T-cell (primary cell): ENCODE measurements at regions not wholly inside any gene's neighbourhood (a gene's known extent, or its start where the extent isn't known, plus 50 kb on each side); places are given as distances from the start of the nearest gene placed in this dataset.

ENCODE experiments used
- ATAC-seq, 4 experiments: fragments of 200-7000 bp in 3 of 4; fragments of 150-1000 bp in 1 of 4; cut with Tn5 transposase; replicated peaks in 1 of 4; 1 replicate in 3 of 4; 2 replicates in 1 of 4; pipeline ENCODE4 v1.10.0; 2021; ENCODE audit warnings: moderate library complexity in 3 of 4, mild to moderate bottlenecking in 2 of 4, moderate number of reproducible peaks in 1 of 4
- CTCF ChIA-PET, 2 donors: fragments of 300-600 bp; sonication (Branson Sonifier 250); formaldehyde crosslinking; loops; one replicate each; lab custom pipeline; 2022; ENCODE audit warnings: antibody characterized with exemption in 2 of 2; lab: Charles Lee
- POLR2A ChIA-PET, 2 donors: fragments of 300-600 bp; sonication (Branson Sonifier 250); formaldehyde crosslinking; loops; one replicate each; lab custom pipeline; 2022; ENCODE audit warnings: antibody characterized with exemption in 2 of 2; lab: Charles Lee
- DNase-seq, 35 experiments: peaks; one replicate each; pipeline versions ENCODE4 v3.0.0 to v3.0.0-alpha.2; 2013 to 2023
- H3K27ac ChIP-seq: one replicate; pipeline ENCODE4 v1.5.1; 2013; ENCODE audit warnings: low read length
- H3K27me3 ChIP-seq, 2 experiments: replicated peaks in 1 of 2; 1 replicate in 1 of 2; 2 replicates in 1 of 2; pipeline versions ENCODE4 v1.6.1 to v1.7.0; 2013; ENCODE audit warnings: low read length in 1 of 2, mixed read lengths in 1 of 2; ENCODE audit not compliant: control insufficient read depth in 2 of 2, insufficient read depth in 2 of 2; ENCODE audit errors: extremely low read depth in 1 of 2
- H3K36me3 ChIP-seq, 2 donors: 1 replicate in 1 of 2; 2 replicates in 1 of 2; pipeline versions ENCODE4 v1.6.1 to v1.7.0; 2013; ENCODE audit warnings: low read length in 1 of 2; ENCODE audit not compliant: control insufficient read depth in 2 of 2, insufficient read depth in 1 of 2; ENCODE audit errors: extremely low read depth in 1 of 2
- H3K4me1 ChIP-seq, 2 experiments: 1 replicate in 1 of 2; 2 replicates in 1 of 2; pipeline versions ENCODE4 v1.6.1 to v1.7.0; 2013; ENCODE audit warnings: low read length in 2 of 2, mixed read lengths in 1 of 2; ENCODE audit not compliant: insufficient read depth in 2 of 2, control insufficient read depth in 1 of 2; ENCODE audit errors: extremely low read depth in 1 of 2
- H3K4me3 ChIP-seq, 2 donors: 1 replicate in 1 of 2; 2 replicates in 1 of 2; pipeline versions ENCODE4 v1.5.1 to v1.7.0; 2013; ENCODE audit warnings: mild to moderate bottlenecking in 2 of 2, low read length in 1 of 2, moderate library complexity in 1 of 2; ENCODE audit not compliant: control insufficient read depth in 1 of 2; ENCODE audit errors: extremely low read depth in 1 of 2
- H3K9me3 ChIP-seq: 2 replicates; pipeline ENCODE4 v1.7.0; 2013
- H3K27ac Mint-ChIP-seq, 2 donors: one replicate each; pipeline ENCODE4 v1.8.0; 2020 to 2021; ENCODE audit warnings: mild to moderate bottlenecking in 2 of 2, mixed read lengths in 2 of 2
- H3K27me3 Mint-ChIP-seq, 2 donors: one replicate each; pipeline ENCODE4 v1.8.0; 2021 to 2022; ENCODE audit warnings: mixed read lengths in 2 of 2
- H3K36me3 Mint-ChIP-seq: one replicate; pipeline ENCODE4 v1.8.0; 2021; ENCODE audit warnings: mixed read lengths
- H3K4me1 Mint-ChIP-seq, 3 donors: one replicate each; pipeline ENCODE4 v1.8.0; 2020 to 2022; ENCODE audit warnings: mixed read lengths in 3 of 3, mild to moderate bottlenecking in 1 of 3
- H3K4me3 Mint-ChIP-seq, 3 donors: one replicate each; pipeline ENCODE4 v1.8.0; 2020 to 2022; ENCODE audit warnings: mild to moderate bottlenecking in 3 of 3, mixed read lengths in 3 of 3, moderate library complexity in 3 of 3
- H3K9me3 Mint-ChIP-seq, 3 donors: one replicate each; pipeline ENCODE4 v1.8.0; 2020 to 2022; ENCODE audit warnings: mixed read lengths in 3 of 3
- WGBS: methylation state at CpG from one replicate; pipeline ENCODE4 v1.1.5; 2013; ENCODE audit warnings: missing lambda C conversion rate; ENCODE audit not compliant: insufficient coverage; 5-methylcytosine and 5-hydroxymethylcytosine counted together

DNA sequence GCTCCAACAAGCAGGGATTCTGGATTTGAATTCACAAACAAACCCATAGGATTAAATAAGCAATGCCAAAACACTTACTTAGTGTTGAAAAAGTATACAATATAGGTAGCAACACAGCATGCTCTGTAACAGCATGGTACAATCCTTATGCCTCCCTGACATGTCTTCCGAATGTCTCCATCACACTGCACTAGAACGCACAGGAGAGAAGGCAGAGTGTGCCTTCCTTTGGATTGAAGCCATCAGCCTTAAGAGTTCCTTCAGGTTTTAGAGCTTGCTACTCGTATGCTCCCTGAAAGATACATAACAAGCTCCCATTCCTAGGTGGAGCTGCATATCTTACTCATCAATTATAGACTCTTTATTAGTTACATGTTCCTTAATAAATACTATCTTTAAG is 1573.9 kb upstream of the PRR20A start:
- WGBS: 87% methylated on average over 3 of the region's 3 CpGs
- ATAC-seq: no peak

DNA sequence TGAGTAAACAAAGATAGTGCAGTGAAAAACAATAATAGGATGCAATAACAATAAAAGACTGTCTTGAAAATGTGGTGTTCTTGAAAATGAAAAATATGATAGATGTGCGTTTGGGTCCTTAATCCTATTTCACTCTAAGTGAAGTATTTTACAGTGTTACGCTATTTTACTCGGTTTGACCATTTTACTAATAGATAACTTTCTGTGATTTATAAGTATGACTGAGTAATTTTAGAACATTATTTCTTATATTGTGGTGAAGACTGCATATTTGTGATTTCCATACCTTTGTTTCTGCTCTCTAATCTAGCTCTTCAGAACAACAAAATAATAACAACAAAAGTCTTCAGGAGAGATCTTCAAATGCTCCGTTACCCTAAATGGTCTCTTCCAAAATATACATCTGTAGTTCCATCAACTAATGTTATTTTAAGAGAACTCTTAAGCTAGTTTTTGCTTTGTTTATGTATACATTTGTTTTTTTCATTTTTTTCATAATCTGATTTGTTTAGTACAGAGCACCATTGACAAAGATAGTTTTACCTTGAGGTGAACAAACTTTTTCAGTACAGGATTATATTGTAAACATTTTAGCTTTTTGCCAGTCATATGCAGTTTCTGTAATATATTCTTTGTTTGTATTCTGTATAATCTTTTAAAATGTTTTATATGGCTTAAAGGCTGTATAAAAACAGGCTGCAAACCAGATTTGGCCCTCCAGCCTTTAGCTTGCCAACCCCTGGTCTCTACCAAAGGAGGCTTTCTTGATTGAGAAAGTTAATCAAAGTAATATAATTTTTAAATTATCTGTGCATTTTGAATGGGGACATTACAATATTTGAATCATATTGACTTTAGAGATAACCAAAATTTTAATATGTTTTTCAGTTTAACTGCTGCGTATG is 1572.7 kb upstream of the PRR20A start:
- no peaks in the 10 kb centered on the region for H3K36me3 Mint-ChIP-seq
- peaks cover 0 to 14% (median 8%) of the 10 kb centered on the region in 3 donors for H3K9me3 Mint-ChIP-seq
- no peaks in the 10 kb centered on the region for H3K36me3 ChIP-seq
- H3K9me3 ChIP-seq: no peaks in the 10 kb centered on the region
- ATAC-seq (no peak), DNase-seq (no peak)
- POLR2A ChIA-PET: no interaction called here
- no CpG with 5 or more reads among the region's 5 CpGs for WGBS
- H3K4me3 Mint-ChIP-seq: no peak overlapping the region
- no peak overlapping the region for H3K4me3 ChIP-seq
- no peaks in the 10 kb centered on the region for H3K27me3 Mint-ChIP-seq
- no peaks in the 10 kb centered on the region for H3K27me3 ChIP-seq
- no peaks in the 10 kb centered on the region for H3K4me1 Mint-ChIP-seq
- CTCF ChIA-PET: no interaction called here
- H3K27ac Mint-ChIP-seq: no peak overlapping the region
- no peak overlapping the region for H3K27ac ChIP-seq
- no peaks in the 10 kb centered on the region for H3K4me1 ChIP-seq

More for the DNA sequence above, 1573.9 kb upstream of the PRR20A start:
- Mint-ChIP-seq H3K9me3 (peaks cover 0 to 10% (median 6%) of the 10 kb centered on the region in 3 donors), H3K27me3 (no peaks in the 10 kb centered on the region), H3K27ac (no peak overlapping the region), H3K36me3 (no peaks in the 10 kb centered on the region), H3K4me1 (no peaks in the 10 kb centered on the region), H3K4me3 (no peak overlapping the region)
- Histone ChIP-seq H3K4me1 (no peaks in the 10 kb centered on the region), H3K4me3 (no peak overlapping the region), H3K27ac (no peak overlapping the region), H3K36me3 (no peaks in the 10 kb centered on the region), H3K9me3 (no peaks in the 10 kb centered on the region), H3K27me3 (no peaks in the 10 kb centered on the region)
- DNase-seq: no peak
- ChIA-PET CTCF (interaction anchor here in 1 of 2 donors (0.7 kb wide), 1 partner anchor 1032 kb away, joined by 3 read pairs; no protein-coding TSS in a partner anchor), POLR2A (no interaction called here)

DNA sequence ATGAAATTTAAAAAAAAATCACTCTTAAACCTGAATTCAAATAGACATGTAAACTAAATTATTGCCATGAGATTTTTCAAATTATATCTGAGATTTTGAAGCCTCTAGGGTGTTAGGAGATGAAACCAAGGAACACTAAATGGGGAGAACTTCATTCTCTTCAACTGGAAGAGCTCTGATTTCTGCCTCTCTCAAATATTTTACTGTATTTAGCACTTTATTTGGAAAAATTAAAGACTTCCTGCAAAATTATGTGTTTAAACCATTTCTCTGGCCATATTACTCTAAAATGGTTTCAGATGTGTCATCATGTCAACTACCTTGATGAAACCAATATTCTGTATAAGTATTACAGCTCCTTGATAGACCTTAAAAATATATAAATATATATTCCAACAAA is 1571.6 kb upstream of the PRR20A start:
- H3K9me3 ChIP-seq: no peaks in the 10 kb centered on the region
- no peak overlapping the region for H3K27ac Mint-ChIP-seq
- H3K9me3 Mint-ChIP-seq: peaks cover 0 to 14% (median 8%) of the 10 kb centered on the region in 3 donors
- no peak overlapping the region for H3K4me3 ChIP-seq
- H3K27me3 ChIP-seq: no peaks in the 10 kb centered on the region
- POLR2A ChIA-PET: no interaction called here
- ATAC-seq: no peak
- H3K36me3 Mint-ChIP-seq: no peaks in the 10 kb centered on the region
- DNase-seq: no peak
- no peaks in the 10 kb centered on the region for H3K4me1 Mint-ChIP-seq
- H3K4me3 Mint-ChIP-seq: no peak overlapping the region
- no peaks in the 10 kb centered on the region for H3K4me1 ChIP-seq
- H3K27me3 Mint-ChIP-seq: no peaks in the 10 kb centered on the region
- H3K27ac ChIP-seq: no peak overlapping the region
- H3K36me3 ChIP-seq: no peaks in the 10 kb centered on the region
- CTCF ChIA-PET: no interaction called here

DNA sequence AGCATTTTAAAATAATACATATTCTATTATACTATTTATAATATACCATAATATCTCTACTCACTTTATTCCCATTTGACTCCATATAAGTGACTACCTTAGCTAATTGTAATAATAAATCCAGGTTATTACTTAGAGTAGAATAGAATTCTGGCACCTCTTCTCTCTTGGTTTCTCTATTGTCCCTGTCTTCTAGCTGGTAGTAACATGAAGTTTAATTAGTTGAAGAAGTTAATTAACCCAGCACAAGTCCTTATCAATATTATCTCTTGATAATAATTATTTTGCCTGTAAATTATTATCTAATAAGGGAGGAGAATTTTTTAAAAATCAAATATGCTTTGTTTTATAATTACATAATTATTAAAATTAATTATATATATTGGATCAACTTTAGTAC is 1571.2 kb upstream of the PRR20A start:
- H3K4me1 Mint-ChIP-seq: no peaks in the 10 kb centered on the region
- no peaks in the 10 kb centered on the region for H3K36me3 ChIP-seq
- no peaks in the 10 kb centered on the region for H3K4me1 ChIP-seq
- no peak overlapping the region for H3K27ac Mint-ChIP-seq
- ATAC-seq: no peak
- no peak overlapping the region for H3K27ac ChIP-seq
- CTCF ChIA-PET: no interaction called here
- H3K9me3 Mint-ChIP-seq: peaks cover 3 to 11% (median 8%) of the 10 kb centered on the region in 3 donors
- no peaks in the 10 kb centered on the region for H3K27me3 ChIP-seq
- POLR2A ChIA-PET: no interaction called here
- H3K4me3 Mint-ChIP-seq: no peak overlapping the region
- no peaks in the 10 kb centered on the region for H3K9me3 ChIP-seq
- no peaks in the 10 kb centered on the region for H3K27me3 Mint-ChIP-seq
- no peaks in the 10 kb centered on the region for H3K36me3 Mint-ChIP-seq
- H3K4me3 ChIP-seq: no peak overlapping the region
- no peak for DNase-seq

DNA sequence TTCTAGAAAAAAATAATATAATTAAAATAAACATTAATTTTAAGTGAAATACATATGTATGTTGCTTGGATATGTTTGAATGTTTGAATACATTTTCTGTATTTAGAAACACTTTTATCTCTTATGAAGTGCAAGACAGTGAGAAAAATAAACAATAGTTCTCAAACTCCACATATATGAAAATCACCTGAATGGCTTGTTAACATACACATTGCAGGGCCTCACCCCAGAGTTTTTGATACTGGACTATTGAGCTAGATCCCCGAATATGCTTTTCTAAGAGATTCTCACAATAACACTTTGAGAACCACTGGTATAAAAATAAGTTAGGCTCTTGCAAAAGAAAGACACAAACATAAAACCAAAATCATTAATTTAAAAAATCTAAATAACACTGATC is 1570.3 kb upstream of the PRR20A start:
- H3K4me1 Mint-ChIP-seq: no peaks in the 10 kb centered on the region
- Histone ChIP-seq H3K36me3 (no peaks in the 10 kb centered on the region), H3K4me3 (no peak overlapping the region), H3K27me3 (no peaks in the 10 kb centered on the region), H3K9me3 (no peaks in the 10 kb centered on the region), H3K4me1 (no peaks in the 10 kb centered on the region), H3K27ac (no peak overlapping the region)
- WGBS: no CpG with 5 or more reads among the region's 1 CpG
- POLR2A ChIA-PET: no interaction called here
- no peak overlapping the region for H3K4me3 Mint-ChIP-seq
- H3K36me3 Mint-ChIP-seq: no peaks in the 10 kb centered on the region
- DNase-seq (no peak), ATAC-seq (no peak)
- CTCF ChIA-PET: no interaction called here
- peaks cover 3 to 11% (median 8%) of the 10 kb centered on the region in 3 donors for H3K9me3 Mint-ChIP-seq
- H3K27me3 Mint-ChIP-seq: no peaks in the 10 kb centered on the region
- no peak overlapping the region for H3K27ac Mint-ChIP-seq

DNA sequence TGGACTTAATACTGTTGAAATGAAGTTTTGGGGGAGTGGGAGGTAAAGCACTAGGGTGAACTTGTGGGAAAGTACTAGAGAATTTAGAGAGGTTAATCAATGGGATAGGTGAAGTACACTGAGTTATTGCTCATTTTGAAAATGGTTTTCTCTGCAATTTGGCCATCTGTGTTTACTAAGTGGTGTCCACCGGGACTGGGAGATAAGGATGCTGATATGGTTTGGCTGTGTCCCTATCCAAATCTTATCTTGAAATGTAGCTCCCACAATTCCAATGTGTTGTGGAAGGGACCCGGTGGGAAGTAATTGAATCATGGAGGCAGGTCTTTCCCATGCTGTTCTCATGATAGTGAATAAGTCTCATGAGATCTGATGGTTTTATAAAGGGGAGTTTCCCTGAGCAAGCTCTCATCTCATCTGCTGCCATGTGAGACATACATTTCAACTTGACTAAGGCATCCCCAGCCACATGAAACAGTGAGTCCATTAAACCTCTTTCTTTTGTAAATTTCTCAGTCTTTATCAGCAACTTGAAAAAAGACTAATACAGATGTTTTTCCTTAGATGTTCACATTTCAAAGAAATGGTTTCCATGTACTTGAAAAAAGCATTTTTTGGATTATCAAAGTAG is 1569.4 kb upstream of the PRR20A start:
- POLR2A ChIA-PET: no interaction called here
- no CpG with 5 or more reads among the region's 2 CpGs for WGBS
- Histone ChIP-seq H3K36me3 (no peaks in the 10 kb centered on the region), H3K4me1 (no peaks in the 10 kb centered on the region), H3K27me3 (no peaks in the 10 kb centered on the region), H3K4me3 (no peak overlapping the region), H3K9me3 (no peaks in the 10 kb centered on the region), H3K27ac (no peak overlapping the region)
- no peaks in the 10 kb centered on the region for H3K4me1 Mint-ChIP-seq
- H3K36me3 Mint-ChIP-seq: no peaks in the 10 kb centered on the region
- H3K9me3 Mint-ChIP-seq: peaks cover 9 to 12% (median 11%) of the 10 kb centered on the region in 3 donors
- ATAC-seq (no peak), DNase-seq (no peak)
- no peak overlapping the region for H3K27ac Mint-ChIP-seq
- no peaks in the 10 kb centered on the region for H3K27me3 Mint-ChIP-seq
- CTCF ChIA-PET: no interaction called here
- H3K4me3 Mint-ChIP-seq: no peak overlapping the region
